Upper lobe of left lung (tissue), 4 donors: ENCODE measurements at regions not wholly inside any gene's neighbourhood (a gene's known extent, or its start where the extent isn't known, plus 50 kb on each side); places are given as distances from the start of the nearest gene placed in this dataset.

Experiments used
- POLR2A ChIP-seq, 4 donors: fragments of 450-650 bp; IDR thresholded peaks; one replicate each; pipeline ENCODE4 v1.5.1; 2016 to 2017; ENCODE audit warnings: antibody characterized with exemption in 4 of 4, mild to moderate bottlenecking in 2 of 4
- POLR2AphosphoS5 ChIP-seq, 2 donors: sonication (generic); formaldehyde crosslinking; IDR thresholded peaks; one replicate each; pipeline ENCODE4 v1.5.1; 2017; ENCODE audit warnings: antibody characterized with exemption in 2 of 2
- TF ChIP-seq, protein P1 (sequence below), 6 experiments: fragments of 450-650 bp in 4 of 6; fragments of 200-600 bp in 2 of 6; sonication (generic) in 2 of 6; IDR thresholded peaks; one replicate each; pipeline ENCODE4 v1.5.1; 2016 to 2019; ENCODE audit warnings: antibody characterized with exemption in 6 of 6

DNA sequence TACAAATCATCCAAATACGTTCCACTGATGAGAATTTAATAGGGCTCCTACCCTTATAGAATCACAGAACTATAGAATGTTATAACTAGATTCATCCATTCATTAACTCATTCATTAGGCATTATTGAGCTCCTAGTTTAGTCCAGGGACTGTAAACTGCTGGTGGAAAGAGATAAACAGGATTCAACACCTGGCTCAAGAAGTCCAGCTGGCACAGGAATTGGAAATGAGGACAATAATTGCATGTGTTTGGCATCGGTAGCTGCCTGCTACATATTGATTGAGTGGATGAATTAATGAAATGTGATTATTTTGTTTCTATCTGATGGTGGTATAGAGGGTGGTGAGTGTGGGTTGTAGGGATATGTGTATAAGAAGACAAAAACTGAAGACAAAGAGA is 100.8 kb upstream of the TLE1 start:
- TF ChIP-seq, protein P1, sequence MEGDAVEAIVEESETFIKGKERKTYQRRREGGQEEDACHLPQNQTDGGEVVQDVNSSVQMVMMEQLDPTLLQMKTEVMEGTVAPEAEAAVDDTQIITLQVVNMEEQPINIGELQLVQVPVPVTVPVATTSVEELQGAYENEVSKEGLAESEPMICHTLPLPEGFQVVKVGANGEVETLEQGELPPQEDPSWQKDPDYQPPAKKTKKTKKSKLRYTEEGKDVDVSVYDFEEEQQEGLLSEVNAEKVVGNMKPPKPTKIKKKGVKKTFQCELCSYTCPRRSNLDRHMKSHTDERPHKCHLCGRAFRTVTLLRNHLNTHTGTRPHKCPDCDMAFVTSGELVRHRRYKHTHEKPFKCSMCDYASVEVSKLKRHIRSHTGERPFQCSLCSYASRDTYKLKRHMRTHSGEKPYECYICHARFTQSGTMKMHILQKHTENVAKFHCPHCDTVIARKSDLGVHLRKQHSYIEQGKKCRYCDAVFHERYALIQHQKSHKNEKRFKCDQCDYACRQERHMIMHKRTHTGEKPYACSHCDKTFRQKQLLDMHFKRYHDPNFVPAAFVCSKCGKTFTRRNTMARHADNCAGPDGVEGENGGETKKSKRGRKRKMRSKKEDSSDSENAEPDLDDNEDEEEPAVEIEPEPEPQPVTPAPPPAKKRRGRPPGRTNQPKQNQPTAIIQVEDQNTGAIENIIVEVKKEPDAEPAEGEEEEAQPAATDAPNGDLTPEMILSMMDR (IDR thresholded peaks at IDR 0.05) = no peak
- no peak for TF ChIP-seq POLR2AphosphoS5 (IDR thresholded peaks at IDR 0.05)
- no peak for TF ChIP-seq POLR2A (IDR thresholded peaks at IDR 0.05)
